ACC112 (cell line): ENCODE measurements at regions not wholly inside any gene's neighbourhood (a gene's known extent, or its start where the extent isn't known, plus 50 kb on each side); places are given as distances from the start of the nearest gene placed in this dataset.

Source experiments
- H2AFZ ChIP-seq: fragments of 200-600 bp; sonication (generic); one replicate; pipeline ENCODE4 v1.6.0; 2017; ENCODE audit warnings: antibody characterized with exemption, low read length; ENCODE audit not compliant: unreplicated experiment
- H3K27ac ChIP-seq: fragments of 200-600 bp; sonication (generic); 2 replicates; pipeline ENCODE4 v1.5.1; 2014; ENCODE audit warnings: low read depth, mild to moderate bottlenecking, antibody characterized with exemption, low read length, moderate library complexity
- H3K27me3 ChIP-seq: fragments of 200-600 bp; sonication (generic); 2 replicates; pipeline ENCODE4 v1.6.1; 2014; ENCODE audit warnings: mild to moderate bottlenecking, antibody characterized with exemption, low read length, moderate library complexity, mixed read lengths; ENCODE audit not compliant: insufficient read depth
- H3K36me3 ChIP-seq: fragments of 200-600 bp; sonication (generic); 2 replicates; pipeline ENCODE4 v1.6.1; 2016; ENCODE audit warnings: mild to moderate bottlenecking, antibody characterized with exemption, low read length, moderate library complexity, mixed read lengths; ENCODE audit not compliant: insufficient read depth
- H3K4me1 ChIP-seq: fragments of 200-600 bp; sonication (generic); one replicate; pipeline ENCODE4 v1.6.1; 2016; ENCODE audit warnings: low read length, mixed read lengths; ENCODE audit not compliant: insufficient read depth, unreplicated experiment, control insufficient read depth
- H3K4me3 ChIP-seq: fragments of 200-600 bp; sonication (generic); 2 replicates; pipeline ENCODE4 v1.5.1; 2014; ENCODE audit warnings: mild to moderate bottlenecking, low read depth, low read length
- H3K79me2 ChIP-seq: fragments of 200-600 bp; sonication (generic); one replicate; pipeline ENCODE4 v1.6.0; 2016; ENCODE audit warnings: low read length; ENCODE audit not compliant: control insufficient read depth, unreplicated experiment, insufficient read depth

DNA sequence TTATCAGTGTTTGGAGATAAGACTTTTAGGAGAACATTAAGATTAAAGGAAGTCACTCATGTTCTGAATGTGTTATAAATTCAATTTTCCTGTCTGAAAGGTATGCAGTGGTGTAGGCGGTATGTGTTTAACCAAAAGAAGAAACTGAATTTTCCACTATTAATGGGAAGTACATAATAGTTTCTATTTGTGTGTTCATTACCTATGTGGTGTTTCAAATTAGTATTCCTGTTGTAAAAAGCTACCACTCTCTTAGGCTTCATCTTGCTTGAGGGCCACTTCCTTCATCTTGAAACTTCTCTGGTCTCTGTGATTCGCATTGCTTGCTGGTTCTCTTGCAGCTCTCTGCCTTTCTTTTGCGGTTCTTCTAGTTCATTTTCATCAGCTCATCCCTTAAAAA, 123.4 kb downstream of the HLX start:
- H3K79me2 ChIP-seq = no peaks in the 10 kb centered on the region
- H3K4me1 ChIP-seq = no peaks in the 10 kb centered on the region
- no peak overlapping the region for H3K4me3 ChIP-seq

DNA sequence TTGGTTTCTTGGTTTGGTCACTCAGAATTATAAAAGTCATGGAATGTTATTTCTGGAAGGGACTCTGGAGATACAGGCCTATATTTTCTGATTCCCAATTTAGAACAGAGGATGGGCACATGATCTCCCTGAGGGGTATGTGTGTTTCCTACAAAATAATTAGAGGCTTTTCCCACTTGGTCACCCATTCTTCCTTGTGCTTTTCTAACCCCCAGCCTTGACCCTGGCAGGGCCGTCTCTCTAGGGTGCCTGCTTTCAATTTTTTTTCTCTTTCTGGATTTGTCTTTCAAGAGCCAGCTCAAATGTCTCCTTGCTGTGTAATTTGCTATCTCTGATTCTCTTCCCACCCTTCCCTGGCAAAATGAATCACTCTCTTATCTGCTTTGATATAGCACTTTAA, 131.9 kb downstream of the HLX start:
- H3K27me3 ChIP-seq = no peaks in the 10 kb centered on the region
- H3K27ac ChIP-seq = no peak overlapping the region
- no peak overlapping the region for H3K4me3 ChIP-seq
- no peaks in the 10 kb centered on the region for H3K36me3 ChIP-seq
- H2AFZ ChIP-seq = no peak overlapping the region
- no peaks in the 10 kb centered on the region for H3K79me2 ChIP-seq
- no peaks in the 10 kb centered on the region for H3K4me1 ChIP-seq

More for the DNA sequence above, 123.4 kb downstream of the HLX start:
- Histone ChIP-seq H3K36me3 (no peaks in the 10 kb centered on the region), H2AFZ (no peak overlapping the region), H3K27me3 (no peaks in the 10 kb centered on the region), H3K27ac (no peak overlapping the region)

DNA sequence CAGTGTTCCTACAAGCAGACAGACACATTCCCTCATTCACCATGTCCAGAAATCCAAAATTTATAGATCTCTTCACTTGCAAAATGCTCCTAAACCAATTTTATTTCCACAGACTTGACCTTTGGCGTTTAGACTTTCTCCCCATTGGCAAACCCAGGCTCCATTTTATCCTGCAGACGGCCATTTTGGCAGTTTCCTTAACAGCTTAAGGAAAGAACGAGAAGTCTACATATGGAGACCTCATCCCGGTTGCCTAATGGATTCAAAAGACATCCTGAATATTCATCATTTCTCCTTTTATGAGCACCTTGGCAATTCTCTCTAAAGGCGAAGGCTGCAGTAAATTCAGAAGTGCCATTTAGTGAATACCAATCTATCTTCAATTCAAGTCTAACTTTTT, 132.9 kb downstream of the HLX start:
- no peaks in the 10 kb centered on the region for H3K36me3 ChIP-seq
- no peaks in the 10 kb centered on the region for H3K4me1 ChIP-seq
- H3K27me3 ChIP-seq = no peaks in the 10 kb centered on the region
- no peak overlapping the region for H3K4me3 ChIP-seq
- no peak overlapping the region for H2AFZ ChIP-seq
- no peaks in the 10 kb centered on the region for H3K79me2 ChIP-seq
- H3K27ac ChIP-seq = no peak overlapping the region

DNA sequence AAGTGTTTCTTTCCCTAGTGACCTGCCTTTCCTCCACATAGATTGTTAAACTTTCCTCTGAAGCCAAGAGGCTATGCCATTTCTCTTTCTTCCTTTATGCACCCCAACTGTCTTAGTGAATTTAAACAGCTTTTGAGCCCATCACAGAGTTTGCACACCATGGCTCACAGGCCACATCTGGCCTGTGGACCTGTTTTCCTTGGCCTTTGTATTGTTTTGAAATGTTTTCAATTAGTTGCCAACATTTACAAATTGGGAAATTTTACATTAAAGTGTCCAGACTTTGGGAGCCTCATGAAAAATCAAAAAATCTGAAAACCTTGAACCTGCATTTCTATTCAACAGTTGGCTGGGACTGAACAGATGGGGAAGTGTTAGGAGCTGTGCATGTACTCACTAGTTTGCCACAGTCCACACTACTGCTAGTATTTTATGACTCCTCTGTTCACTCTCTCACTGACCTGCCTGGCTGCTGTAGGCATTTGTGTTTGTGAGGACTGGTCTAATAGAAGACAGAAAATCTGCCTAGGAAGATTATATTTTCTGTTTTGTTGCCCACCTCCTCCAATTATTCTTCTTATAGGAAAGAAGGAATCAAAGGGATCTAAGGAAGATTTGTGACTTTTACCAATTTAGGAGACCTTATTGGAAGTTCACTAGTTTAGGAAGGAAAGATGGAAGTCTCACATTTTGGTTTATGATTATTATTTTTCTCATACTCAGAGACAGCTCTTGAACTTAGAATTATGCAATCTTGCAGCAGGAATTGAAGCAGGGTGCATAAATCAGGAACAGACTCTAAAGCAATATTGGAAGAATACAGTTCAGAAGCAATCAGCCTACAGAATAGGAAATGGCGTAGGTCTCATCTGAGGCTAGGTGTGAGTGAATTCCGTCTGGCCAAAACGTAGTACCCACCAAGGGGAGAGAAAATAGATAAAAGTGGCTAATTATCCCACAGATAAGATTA, 134.7 kb downstream of the HLX start:
- Histone ChIP-seq H3K27me3 (no peaks in the 10 kb centered on the region), H2AFZ (no peak overlapping the region), H3K4me1 (no peaks in the 10 kb centered on the region), H3K4me3 (no peak overlapping the region), H3K36me3 (no peaks in the 10 kb centered on the region), H3K79me2 (no peaks in the 10 kb centered on the region), H3K27ac (no peak overlapping the region)

DNA sequence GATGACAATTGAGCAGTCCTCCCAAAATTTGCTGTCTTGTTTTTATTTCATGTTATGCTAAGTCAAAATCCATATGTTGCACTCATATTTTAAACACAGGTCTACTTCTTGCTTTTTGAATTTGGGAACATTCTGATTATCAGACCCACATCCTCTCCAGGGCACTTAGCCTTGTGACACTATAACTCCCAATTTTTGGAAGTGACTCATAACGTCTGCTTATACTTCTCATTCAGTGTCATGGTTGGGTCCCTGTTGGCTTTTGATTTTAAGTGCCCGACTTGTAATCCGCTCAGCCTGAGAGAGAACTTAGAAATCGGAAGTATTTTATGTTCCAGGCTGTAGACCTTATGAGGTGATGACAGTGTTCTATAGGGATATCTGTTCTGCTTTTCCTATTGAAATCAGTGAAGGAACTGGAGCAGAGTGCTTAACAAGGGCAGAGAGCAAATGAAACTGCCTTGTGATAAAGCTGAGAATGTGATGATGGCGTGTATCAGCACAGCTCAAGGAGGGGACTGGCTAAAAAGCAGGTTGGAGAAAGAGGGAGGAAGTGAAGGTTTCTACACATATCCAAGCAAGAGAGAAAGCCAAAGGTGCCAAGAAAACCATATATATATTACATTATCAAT, 136.0 kb downstream of the HLX start:
- no peak overlapping the region for H3K27ac ChIP-seq

DNA sequence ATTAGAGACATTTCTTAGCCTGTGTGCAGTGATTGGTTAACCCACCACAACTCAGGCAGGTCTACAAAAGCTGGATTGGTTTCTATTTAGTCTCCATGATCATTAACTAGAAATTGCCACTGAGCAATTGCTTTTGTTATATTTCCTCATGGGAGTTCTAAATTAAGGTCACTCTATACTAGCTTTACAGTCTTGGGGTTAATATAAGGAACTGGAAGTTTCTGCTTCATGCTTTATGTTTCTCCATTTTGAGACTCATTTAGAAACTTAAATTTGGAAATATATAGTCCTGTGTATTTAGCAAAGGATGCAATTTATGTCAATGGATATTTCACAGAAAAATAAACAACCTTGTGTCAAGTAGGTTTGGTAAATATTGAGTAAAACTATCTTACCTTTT, 137.5 kb downstream of the HLX start:
- Histone ChIP-seq H3K27ac (no peak overlapping the region), H3K4me1 (no peaks in the 10 kb centered on the region), H3K27me3 (no peaks in the 10 kb centered on the region), H2AFZ (no peak overlapping the region), H3K4me3 (no peak overlapping the region), H3K79me2 (no peaks in the 10 kb centered on the region), H3K36me3 (no peaks in the 10 kb centered on the region)

More for the DNA sequence above, 136.0 kb downstream of the HLX start:
- Histone ChIP-seq H3K79me2 (no peaks in the 10 kb centered on the region), H3K4me1 (no peaks in the 10 kb centered on the region), H2AFZ (no peak overlapping the region), H3K36me3 (no peaks in the 10 kb centered on the region), H3K27me3 (no peaks in the 10 kb centered on the region), H3K4me3 (no peak overlapping the region)

DNA sequence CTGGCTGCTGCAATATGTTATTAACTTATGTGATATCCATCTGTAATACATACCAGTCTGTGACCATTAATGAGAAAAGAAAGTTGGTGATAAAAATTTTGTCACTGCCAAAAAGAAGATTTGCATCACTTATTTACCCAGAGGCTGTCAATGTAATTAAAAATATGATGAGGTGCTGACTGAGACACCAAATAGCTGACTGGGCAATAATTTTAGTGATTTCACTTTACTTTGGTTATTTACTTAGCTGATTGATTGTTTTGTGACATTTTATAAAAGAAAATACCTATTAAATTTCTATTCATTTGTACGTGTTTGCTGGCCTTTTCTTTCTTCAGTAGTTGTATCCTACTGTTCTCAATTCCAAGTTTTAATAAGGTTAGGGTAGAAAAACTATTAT, 139.2 kb downstream of the HLX start:
- H3K4me1 ChIP-seq = no peaks in the 10 kb centered on the region
- H3K27ac ChIP-seq = no peak overlapping the region
- no peaks in the 10 kb centered on the region for H3K79me2 ChIP-seq
- H3K27me3 ChIP-seq = no peaks in the 10 kb centered on the region
- no peaks in the 10 kb centered on the region for H3K36me3 ChIP-seq
- no peak overlapping the region for H3K4me3 ChIP-seq
- H2AFZ ChIP-seq = no peak overlapping the region

DNA sequence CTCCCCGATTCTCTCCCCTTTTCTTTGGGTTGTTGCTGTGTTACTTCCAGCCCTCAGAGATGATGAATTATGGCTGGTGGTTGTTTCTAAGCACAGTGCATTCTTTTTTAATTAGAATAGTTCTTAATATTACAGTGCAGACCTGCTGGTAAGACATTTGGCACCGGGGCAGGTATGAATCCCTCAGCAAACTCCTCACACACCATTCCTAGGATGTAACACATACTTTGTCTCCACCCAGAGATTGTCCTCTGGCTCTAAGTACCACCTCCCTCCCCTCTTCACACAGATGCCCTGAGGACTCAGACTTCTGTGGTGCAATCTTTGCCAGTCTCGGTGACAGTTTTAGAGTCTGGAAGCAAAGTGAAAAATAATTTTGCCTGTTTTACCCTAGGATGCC, 143.1 kb downstream of the HLX start:
- H3K4me1 ChIP-seq = peaks cover 5% of the 10 kb centered on the region
- H3K36me3 ChIP-seq = no peaks in the 10 kb centered on the region
- H3K4me3 ChIP-seq = no peak overlapping the region
- H3K79me2 ChIP-seq = no peaks in the 10 kb centered on the region
- no peak overlapping the region for H3K27ac ChIP-seq
- no peak overlapping the region for H2AFZ ChIP-seq
- H3K27me3 ChIP-seq = no peaks in the 10 kb centered on the region

DNA sequence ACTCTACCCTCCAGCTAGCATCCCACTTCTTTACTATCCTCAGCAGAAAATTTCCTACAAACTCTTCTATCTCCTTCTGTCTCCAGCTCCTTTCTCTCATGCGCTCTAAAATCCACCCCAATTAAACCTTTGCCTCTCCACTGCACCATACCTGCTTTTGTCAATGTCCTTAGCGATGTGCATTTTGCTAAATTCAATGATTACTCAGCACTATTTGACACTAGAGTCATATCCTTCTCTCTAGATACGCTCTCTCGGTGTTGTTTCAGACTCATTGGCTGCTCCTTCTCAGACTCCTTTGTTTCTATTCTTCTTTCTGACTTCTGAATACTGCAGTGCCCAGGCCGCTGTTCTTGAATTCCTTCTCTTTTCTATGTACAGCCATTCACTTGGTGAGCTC, 144.2 kb downstream of the HLX start:
- Histone ChIP-seq H2AFZ (no peak overlapping the region), H3K4me1 (peaks cover 5% of the 10 kb centered on the region), H3K27ac (no peak overlapping the region), H3K27me3 (no peaks in the 10 kb centered on the region), H3K36me3 (no peaks in the 10 kb centered on the region), H3K79me2 (no peaks in the 10 kb centered on the region), H3K4me3 (no peak overlapping the region)

DNA sequence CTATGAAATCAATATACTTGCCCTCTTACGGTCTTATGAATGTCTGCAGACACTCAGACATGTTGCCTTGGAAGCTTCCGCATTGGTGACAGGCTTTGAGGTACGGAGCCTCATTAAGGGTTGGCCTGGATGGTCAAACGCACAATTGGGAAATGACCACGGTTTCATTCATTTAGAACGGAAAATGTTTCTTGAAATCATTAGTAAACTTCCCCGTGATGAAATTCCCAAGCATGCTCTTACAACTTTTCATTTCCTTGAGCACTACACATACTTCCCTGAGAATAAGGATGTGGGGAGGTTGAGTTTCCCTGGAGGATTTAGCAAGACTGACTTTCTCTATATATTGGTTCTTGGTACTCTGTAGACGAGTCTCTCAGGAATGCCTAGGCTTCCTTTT, 146.3 kb downstream of the HLX start:
- Histone ChIP-seq H3K4me1 (peaks cover 5% of the 10 kb centered on the region), H3K4me3 (no peak overlapping the region), H3K27me3 (no peaks in the 10 kb centered on the region), H2AFZ (no peak overlapping the region), H3K79me2 (no peaks in the 10 kb centered on the region), H3K36me3 (no peaks in the 10 kb centered on the region), H3K27ac (no peak overlapping the region)

DNA sequence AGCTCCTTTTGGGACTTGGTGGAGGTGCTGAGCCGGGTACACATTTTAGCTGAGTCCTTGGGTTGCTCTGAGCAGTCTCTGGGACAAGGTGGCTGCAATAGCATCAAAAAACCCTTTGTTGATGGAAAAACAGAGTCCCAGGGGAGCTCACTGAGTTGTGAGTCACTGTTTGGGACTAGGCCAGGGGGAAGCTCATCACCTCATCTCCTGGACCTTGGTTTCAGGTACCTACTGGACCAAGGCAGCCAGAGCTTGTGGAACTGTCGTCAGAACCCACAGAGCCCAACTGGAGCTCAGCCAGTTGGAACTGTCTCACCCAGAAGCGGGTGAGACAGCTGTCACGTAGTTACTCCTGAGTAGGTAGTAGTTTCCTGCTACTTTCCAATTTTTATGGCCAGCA, 146.7 kb downstream of the HLX start:
- no peak overlapping the region for H2AFZ ChIP-seq
- H3K27ac ChIP-seq = no peak overlapping the region
- H3K79me2 ChIP-seq = no peaks in the 10 kb centered on the region
- H3K4me1 ChIP-seq = peaks cover 5% of the 10 kb centered on the region
- no peaks in the 10 kb centered on the region for H3K36me3 ChIP-seq
- no peak overlapping the region for H3K4me3 ChIP-seq
- no peaks in the 10 kb centered on the region for H3K27me3 ChIP-seq
